ENCODE measurements at regions not wholly inside any gene's neighbourhood (a gene's known extent, or its start where the extent isn't known, plus 50 kb on each side); places are given as distances from the start of the nearest gene placed in this dataset.

DNA sequence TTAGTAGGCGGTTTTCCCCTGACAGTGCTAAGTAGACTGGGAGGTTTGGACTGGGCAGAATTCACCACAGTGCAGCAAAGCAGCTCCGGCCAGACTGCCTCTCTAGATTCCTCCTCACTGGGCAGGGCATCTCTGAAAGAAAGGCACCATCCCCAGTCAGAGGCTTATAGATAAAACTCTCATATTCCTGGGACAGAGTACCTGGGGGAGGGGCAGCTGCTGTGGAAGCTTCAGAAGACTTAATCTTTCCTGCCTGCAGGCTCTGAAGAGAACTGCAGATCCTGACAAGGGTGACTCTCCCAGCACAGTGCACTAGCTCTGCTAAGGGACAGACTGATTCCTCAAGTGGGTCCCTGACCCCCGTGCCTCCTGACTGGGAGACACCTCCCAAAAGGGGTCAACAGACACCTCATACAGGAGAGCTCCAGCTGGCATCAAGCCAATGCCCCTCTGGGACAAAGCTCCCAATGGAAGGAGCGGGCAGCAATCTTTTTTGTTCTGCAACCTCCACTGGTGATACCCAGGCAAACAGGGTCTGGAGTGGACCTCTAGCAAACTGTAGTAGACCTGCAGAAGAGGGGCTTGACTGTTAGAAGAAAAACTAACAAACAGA is 266.8 kb upstream of the CRIM1 start:
- ATAC-seq (no peak), DNase-seq (no peak)
- ChIA-PET CTCF (no interaction called here), POLR2A (ENCODE audit: unreplicated experiment) (no interaction called here)
- no peaks in the 10 kb centered on the region for H3K36me3 ChIP-seq (ENCODE audit: low read depth, low read length)
- H3K4me2 ChIP-seq (ENCODE audit: low read length), result no peak overlapping the region
- TF ChIP-seq, protein P1, sequence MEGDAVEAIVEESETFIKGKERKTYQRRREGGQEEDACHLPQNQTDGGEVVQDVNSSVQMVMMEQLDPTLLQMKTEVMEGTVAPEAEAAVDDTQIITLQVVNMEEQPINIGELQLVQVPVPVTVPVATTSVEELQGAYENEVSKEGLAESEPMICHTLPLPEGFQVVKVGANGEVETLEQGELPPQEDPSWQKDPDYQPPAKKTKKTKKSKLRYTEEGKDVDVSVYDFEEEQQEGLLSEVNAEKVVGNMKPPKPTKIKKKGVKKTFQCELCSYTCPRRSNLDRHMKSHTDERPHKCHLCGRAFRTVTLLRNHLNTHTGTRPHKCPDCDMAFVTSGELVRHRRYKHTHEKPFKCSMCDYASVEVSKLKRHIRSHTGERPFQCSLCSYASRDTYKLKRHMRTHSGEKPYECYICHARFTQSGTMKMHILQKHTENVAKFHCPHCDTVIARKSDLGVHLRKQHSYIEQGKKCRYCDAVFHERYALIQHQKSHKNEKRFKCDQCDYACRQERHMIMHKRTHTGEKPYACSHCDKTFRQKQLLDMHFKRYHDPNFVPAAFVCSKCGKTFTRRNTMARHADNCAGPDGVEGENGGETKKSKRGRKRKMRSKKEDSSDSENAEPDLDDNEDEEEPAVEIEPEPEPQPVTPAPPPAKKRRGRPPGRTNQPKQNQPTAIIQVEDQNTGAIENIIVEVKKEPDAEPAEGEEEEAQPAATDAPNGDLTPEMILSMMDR (conservative IDR thresholded peaks at IDR 0.05; ENCODE audit: low read depth, low read length), result no peak
- TF ChIP-seq EZH2phosphoT487 (IDR thresholded peaks at IDR 0.05; ENCODE audit: borderline replicate concordance, low read length), result no peak
- no peak for TF ChIP-seq EZH2 (IDR thresholded peaks at IDR 0.05; ENCODE audit: low read length, unreplicated experiment)
- no peak overlapping the region for H3K27ac ChIP-seq (ENCODE audit: low read length)
- no peak overlapping the region for H3K4me3 ChIP-seq (ENCODE audit: low read length)
- no peaks in the 10 kb centered on the region for H4K20me1 ChIP-seq (ENCODE audit: low read length)
- no TSS peak for BruUV-seq (replicated peaks)
- H3K9me3 ChIP-seq (ENCODE audit: low read length), result no peaks in the 10 kb centered on the region
- no peaks in the 10 kb centered on the region for H3F3A ChIP-seq (ENCODE audit: low read length, unreplicated experiment)
- H3K9me2 ChIP-seq (replicated peaks; ENCODE audit: low read length), result no peaks in the 10 kb centered on the region
- no peak overlapping the region for H2AFZ ChIP-seq (ENCODE audit: low read length)
- H3K79me2 ChIP-seq (ENCODE audit: low read length), result no peaks in the 10 kb centered on the region
- H3K27me3 ChIP-seq (ENCODE audit: low read length), result peaks cover 27% of the 10 kb centered on the region
- H3K4me1 ChIP-seq (ENCODE audit: insufficient read depth, low read length), result no peaks in the 10 kb centered on the region
- H3K9ac ChIP-seq (ENCODE audit: low read length), result no peak overlapping the region
- intact Hi-C loops (cut with micrococcal nuclease), result no loop called here

DNA sequence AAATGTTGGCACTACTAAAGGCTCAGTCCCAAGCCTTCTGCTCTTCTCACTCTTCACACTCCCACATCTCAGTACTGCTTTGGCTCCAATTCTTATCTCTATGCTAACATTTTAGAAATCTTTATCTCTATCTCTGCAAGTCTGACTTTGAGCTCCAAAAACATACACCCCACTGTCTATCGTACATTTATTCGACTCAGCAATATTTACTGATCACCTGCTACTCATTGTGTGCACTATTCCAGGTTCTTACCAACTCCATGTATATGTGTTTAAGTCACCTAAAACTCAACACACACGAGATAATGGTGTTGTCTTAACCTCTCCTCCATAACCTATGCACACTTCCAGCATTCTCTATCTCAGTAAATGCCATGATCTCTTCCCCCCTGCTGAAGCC is 268.2 kb upstream of the CRIM1 start:
- ChIA-PET CTCF (no interaction called here), POLR2A (ENCODE audit: unreplicated experiment) (no interaction called here)
- DNase-seq (no peak), ATAC-seq (no peak)
- Histone ChIP-seq H3K9me3 (ENCODE audit: low read length) (no peaks in the 10 kb centered on the region), H3K27me3 (ENCODE audit: low read length) (peaks cover 27% of the 10 kb centered on the region), H2AFZ (ENCODE audit: low read length) (no peak overlapping the region), H3F3A (ENCODE audit: low read length, unreplicated experiment) (no peaks in the 10 kb centered on the region), H3K4me2 (ENCODE audit: low read length) (no peak overlapping the region), H3K4me3 (ENCODE audit: low read length) (no peak overlapping the region), H3K27ac (ENCODE audit: low read length) (no peak overlapping the region), H3K9me2 (replicated peaks; ENCODE audit: low read length) (no peaks in the 10 kb centered on the region), H4K20me1 (ENCODE audit: low read length) (no peaks in the 10 kb centered on the region), H3K9ac (ENCODE audit: low read length) (no peak overlapping the region), H3K4me1 (ENCODE audit: insufficient read depth, low read length) (no peaks in the 10 kb centered on the region), H3K36me3 (ENCODE audit: low read depth, low read length) (no peaks in the 10 kb centered on the region), H3K79me2 (ENCODE audit: low read length) (no peaks in the 10 kb centered on the region)
- BruUV-seq (replicated peaks), result no TSS peak
- intact Hi-C loops (cut with micrococcal nuclease), result no loop called here
- TF ChIP-seq, protein P1 (conservative IDR thresholded peaks at IDR 0.05; ENCODE audit: low read depth, low read length), result no peak
- TF ChIP-seq EZH2phosphoT487 (IDR thresholded peaks at IDR 0.05; ENCODE audit: borderline replicate concordance, low read length) (no peak), EZH2 (IDR thresholded peaks at IDR 0.05; ENCODE audit: low read length, unreplicated experiment) (no peak)

DNA sequence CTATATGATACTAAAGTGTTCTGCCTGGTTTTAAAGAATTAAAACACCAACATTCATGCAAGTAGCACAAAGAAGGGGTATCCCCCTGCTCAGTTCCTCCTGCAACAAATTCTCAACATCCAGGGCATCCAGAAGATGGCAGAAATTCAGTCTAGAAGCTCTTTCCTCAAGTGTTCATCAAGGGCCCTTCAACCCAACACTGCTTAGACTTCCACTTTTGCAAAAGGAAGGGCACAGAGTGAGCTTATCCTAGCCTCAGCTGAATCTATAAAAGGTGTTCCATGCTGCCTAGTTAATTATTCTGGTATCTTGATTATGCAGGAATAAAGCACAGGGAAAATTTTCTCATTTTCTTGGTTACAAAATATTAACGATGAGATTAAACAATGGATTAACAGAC is 275.8 kb upstream of the CRIM1 start:
- Histone ChIP-seq H3K4me1 (ENCODE audit: insufficient read depth, low read length) (no peaks in the 10 kb centered on the region), H3K27me3 (ENCODE audit: low read length) (peaks cover 10% of the 10 kb centered on the region; the same call in 1 of the 2 replicates), H3K36me3 (ENCODE audit: low read depth, low read length) (no peaks in the 10 kb centered on the region), H3K4me3 (ENCODE audit: low read length) (no peak overlapping the region), H3K9me3 (ENCODE audit: low read length) (no peaks in the 10 kb centered on the region), H2AFZ (ENCODE audit: low read length) (no peak overlapping the region), H3F3A (ENCODE audit: low read length, unreplicated experiment) (no peaks in the 10 kb centered on the region), H3K79me2 (ENCODE audit: low read length) (no peaks in the 10 kb centered on the region), H3K27ac (ENCODE audit: low read length) (no peak overlapping the region), H4K20me1 (ENCODE audit: low read length) (no peaks in the 10 kb centered on the region), H3K9me2 (replicated peaks; ENCODE audit: low read length) (no peaks in the 10 kb centered on the region), H3K9ac (ENCODE audit: low read length) (no peak overlapping the region), H3K4me2 (ENCODE audit: low read length) (no peak overlapping the region)
- CTCF ChIA-PET, result no interaction called here
- intact Hi-C loops (cut with micrococcal nuclease), result no loop called here
- DNase-seq (no peak), ATAC-seq (no peak)
- TF ChIP-seq, protein P1 (conservative IDR thresholded peaks at IDR 0.05; ENCODE audit: low read depth, low read length), result no peak
- TF ChIP-seq EZH2 (IDR thresholded peaks at IDR 0.05; ENCODE audit: low read length, unreplicated experiment) (no peak), EZH2phosphoT487 (IDR thresholded peaks at IDR 0.05; ENCODE audit: borderline replicate concordance, low read length) (no peak)
- BruUV-seq (replicated peaks), result no TSS peak
- POLR2A ChIA-PET (ENCODE audit: unreplicated experiment), result no interaction called here
